WTC11 (cell line): ENCODE measurements at regions not wholly inside any gene's neighbourhood (a gene's known extent, or its start where the extent isn't known, plus 50 kb on each side); places are given as distances from the start of the nearest gene placed in this dataset.

ENCODE experiments used
- ZBTB21 ChIP-seq: sonication (generic); formaldehyde crosslinking; IDR thresholded peaks from 2 replicates; pipeline ENCODE4 v1.8.1; 2023; ENCODE audit warnings: mild to moderate bottlenecking, missing genetic modification reagents, borderline replicate concordance
- TF ChIP-seq, protein P1 (sequence below): fragments of 200-600 bp; IDR thresholded peaks from 2 replicates; pipeline ENCODE4 v1.8.0; 2022; ENCODE audit warnings: antibody characterized with exemption
- TF ChIP-seq, protein P2 (sequence below): sonication (generic); formaldehyde crosslinking; IDR thresholded peaks from 2 replicates; pipeline ENCODE4 v1.8.1; 2023; ENCODE audit warnings: mild to moderate bottlenecking, missing genetic modification reagents, moderate library complexity
- TF ChIP-seq, protein P3 (sequence below): fragments of 250-450 bp; sonication (Bioruptor Pico); IDR thresholded peaks from 2 replicates; pipeline ENCODE4 v1.9.0; 2021; ENCODE audit warnings: moderate library complexity, mild to moderate bottlenecking, inconsistent platforms, borderline replicate concordance
- TF ChIP-seq, protein P4 (sequence below): sonication (generic); formaldehyde crosslinking; IDR thresholded peaks from 2 replicates; pipeline ENCODE4 v1.8.1; 2023; ENCODE audit warnings: mild to moderate bottlenecking, missing genetic modification reagents, moderate library complexity

DNA sequence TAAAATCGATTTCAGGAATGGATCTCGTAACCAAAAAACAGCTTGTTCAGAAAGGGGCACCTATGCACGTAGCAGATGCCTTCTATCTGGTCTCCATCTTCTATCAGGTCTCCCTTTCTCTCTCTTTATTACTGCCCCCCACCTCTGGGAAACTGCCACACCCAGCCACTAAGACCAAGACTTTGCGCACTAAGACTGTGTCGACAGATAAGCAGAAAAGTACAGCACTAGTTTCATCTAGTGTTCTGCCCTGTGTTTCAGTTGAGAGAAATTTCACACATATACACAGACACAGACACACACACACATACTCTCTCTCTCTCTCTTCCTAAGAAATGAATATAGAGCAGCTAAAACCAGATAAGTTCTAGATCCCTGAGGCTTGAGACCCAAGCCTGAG lies 210.1 kb upstream of the MAP3K1 start:
- TF ChIP-seq, protein P1, sequence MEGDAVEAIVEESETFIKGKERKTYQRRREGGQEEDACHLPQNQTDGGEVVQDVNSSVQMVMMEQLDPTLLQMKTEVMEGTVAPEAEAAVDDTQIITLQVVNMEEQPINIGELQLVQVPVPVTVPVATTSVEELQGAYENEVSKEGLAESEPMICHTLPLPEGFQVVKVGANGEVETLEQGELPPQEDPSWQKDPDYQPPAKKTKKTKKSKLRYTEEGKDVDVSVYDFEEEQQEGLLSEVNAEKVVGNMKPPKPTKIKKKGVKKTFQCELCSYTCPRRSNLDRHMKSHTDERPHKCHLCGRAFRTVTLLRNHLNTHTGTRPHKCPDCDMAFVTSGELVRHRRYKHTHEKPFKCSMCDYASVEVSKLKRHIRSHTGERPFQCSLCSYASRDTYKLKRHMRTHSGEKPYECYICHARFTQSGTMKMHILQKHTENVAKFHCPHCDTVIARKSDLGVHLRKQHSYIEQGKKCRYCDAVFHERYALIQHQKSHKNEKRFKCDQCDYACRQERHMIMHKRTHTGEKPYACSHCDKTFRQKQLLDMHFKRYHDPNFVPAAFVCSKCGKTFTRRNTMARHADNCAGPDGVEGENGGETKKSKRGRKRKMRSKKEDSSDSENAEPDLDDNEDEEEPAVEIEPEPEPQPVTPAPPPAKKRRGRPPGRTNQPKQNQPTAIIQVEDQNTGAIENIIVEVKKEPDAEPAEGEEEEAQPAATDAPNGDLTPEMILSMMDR, result no peak
- TF ChIP-seq ZBTB21 (CRISPR knock-in tag), result no peak
- TF ChIP-seq, protein P2, sequence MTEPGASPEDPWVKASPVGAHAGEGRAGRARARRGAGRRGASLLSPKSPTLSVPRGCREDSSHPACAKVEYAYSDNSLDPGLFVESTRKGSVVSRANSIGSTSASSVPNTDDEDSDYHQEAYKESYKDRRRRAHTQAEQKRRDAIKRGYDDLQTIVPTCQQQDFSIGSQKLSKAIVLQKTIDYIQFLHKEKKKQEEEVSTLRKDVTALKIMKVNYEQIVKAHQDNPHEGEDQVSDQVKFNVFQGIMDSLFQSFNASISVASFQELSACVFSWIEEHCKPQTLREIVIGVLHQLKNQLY (CRISPR knock-in tag), result no peak
- TF ChIP-seq, protein P3, sequence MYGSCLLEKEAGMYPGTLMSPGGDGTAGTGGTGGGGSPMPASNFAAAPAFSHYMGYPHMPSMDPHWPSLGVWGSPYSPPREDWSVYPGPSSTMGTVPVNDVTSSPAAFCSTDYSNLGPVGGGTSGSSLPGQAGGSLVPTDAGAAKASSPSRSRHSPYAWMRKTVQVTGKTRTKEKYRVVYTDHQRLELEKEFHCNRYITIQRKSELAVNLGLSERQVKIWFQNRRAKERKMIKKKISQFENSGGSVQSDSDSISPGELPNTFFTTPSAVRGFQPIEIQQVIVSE (CRISPR knock-in tag), result no peak
- TF ChIP-seq, protein P4, sequence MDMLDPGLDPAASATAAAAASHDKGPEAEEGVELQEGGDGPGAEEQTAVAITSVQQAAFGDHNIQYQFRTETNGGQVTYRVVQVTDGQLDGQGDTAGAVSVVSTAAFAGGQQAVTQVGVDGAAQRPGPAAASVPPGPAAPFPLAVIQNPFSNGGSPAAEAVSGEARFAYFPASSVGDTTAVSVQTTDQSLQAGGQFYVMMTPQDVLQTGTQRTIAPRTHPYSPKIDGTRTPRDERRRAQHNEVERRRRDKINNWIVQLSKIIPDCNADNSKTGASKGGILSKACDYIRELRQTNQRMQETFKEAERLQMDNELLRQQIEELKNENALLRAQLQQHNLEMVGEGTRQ, result no peak
